ENCODE measurements at regions not wholly inside any gene's neighbourhood (a gene's known extent, or its start where the extent isn't known, plus 50 kb on each side); places are given as distances from the start of the nearest gene placed in this dataset.

DNA sequence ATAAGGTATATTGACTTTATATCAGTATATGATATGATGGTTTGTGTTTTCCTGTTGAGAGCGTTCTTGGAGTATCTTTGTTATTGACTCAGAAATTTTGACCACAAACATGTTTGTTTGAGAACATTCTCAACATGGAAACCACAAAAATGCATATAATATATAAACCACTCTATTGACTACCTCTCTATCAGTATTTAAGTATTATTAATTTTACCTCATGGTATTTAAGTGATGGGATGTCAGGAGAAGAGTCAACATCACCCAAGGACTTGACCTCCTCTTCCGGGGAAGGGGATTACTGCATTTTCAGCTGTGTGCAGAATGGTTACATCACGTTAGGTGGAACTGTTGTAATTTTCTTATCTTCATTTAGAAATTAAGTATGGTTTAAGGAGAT is 54.3 kb upstream of the PUDP start:
- TF ChIP-seq, protein P1, sequence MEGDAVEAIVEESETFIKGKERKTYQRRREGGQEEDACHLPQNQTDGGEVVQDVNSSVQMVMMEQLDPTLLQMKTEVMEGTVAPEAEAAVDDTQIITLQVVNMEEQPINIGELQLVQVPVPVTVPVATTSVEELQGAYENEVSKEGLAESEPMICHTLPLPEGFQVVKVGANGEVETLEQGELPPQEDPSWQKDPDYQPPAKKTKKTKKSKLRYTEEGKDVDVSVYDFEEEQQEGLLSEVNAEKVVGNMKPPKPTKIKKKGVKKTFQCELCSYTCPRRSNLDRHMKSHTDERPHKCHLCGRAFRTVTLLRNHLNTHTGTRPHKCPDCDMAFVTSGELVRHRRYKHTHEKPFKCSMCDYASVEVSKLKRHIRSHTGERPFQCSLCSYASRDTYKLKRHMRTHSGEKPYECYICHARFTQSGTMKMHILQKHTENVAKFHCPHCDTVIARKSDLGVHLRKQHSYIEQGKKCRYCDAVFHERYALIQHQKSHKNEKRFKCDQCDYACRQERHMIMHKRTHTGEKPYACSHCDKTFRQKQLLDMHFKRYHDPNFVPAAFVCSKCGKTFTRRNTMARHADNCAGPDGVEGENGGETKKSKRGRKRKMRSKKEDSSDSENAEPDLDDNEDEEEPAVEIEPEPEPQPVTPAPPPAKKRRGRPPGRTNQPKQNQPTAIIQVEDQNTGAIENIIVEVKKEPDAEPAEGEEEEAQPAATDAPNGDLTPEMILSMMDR (optimal IDR thresholded peaks at IDR 0.05 in 1 of 3, IDR thresholded peaks at IDR 0.05 in 1 of 3, conservative IDR thresholded peaks at IDR 0.05 in 1 of 3; ENCODE audit: extremely low read depth in 1 of 3, insufficient read depth in 2 of 3, low read length in 3 of 3), result no peak
- TF ChIP-seq EZH2 (IDR thresholded peaks at IDR 0.05; ENCODE audit: low read length), result no peak

Measured in keratinocyte (primary cell).